Pancreas (tissue), 10 donors: ENCODE measurements at regions not wholly inside any gene's neighbourhood (a gene's known extent, or its start where the extent isn't known, plus 50 kb on each side); places are given as distances from the start of the nearest gene placed in this dataset.
"Not testable (repeated sequence)": the region's sequence is repeated elsewhere in the genome, so short reads cannot be mapped to it uniquely, and the experiment has no call there.

Source experiments
- ATAC-seq, 4 donors: fragments of 200-7000 bp; cut with Tn5 transposase; one replicate each; pipeline versions ENCODE4 v1.8.0 to v1.9.1; 2020; ENCODE audit warnings: mild to moderate bottlenecking in 4 of 4, moderate library complexity in 4 of 4
- DNase-seq, 6 donors: peaks; one replicate each; pipeline ENCODE4 v3.0.0-alpha.2; 2020
- FAIRE-seq: peaks from 2 replicates; lab custom pipeline; 2012; peaks lifted over from hg19 to GRCh38; lab: Jason Lieb, UNC
- H3K27ac ChIP-seq, 4 donors: fragments of 200-600 bp; sonication (generic); 1 replicate in 3 of 4; 2 replicates in 1 of 4; pipeline versions ENCODE4 v1.5.0 to v1.8.0; 2020
- H3K27me3 ChIP-seq, 4 donors: fragments of 200-600 bp; one replicate each; pipeline ENCODE4 v1.8.0; 2021
- H3K36me3 ChIP-seq, 3 donors: fragments of 200-600 bp; sonication (generic) in 1 of 3; one replicate each; pipeline versions ENCODE4 v1.5.0 to v1.8.0; 2020 to 2021
- H3K4me1 ChIP-seq, 3 donors: fragments of 200-600 bp; one replicate each; pipeline ENCODE4 v1.8.0; 2021
- H3K4me3 ChIP-seq, 4 donors: fragments of 200-600 bp; sonication (generic) in 2 of 4; one replicate each; pipeline versions ENCODE4 v1.5.0 to v1.8.0; 2020 to 2021
- H3K9me3 ChIP-seq, 4 donors: fragments of 200-600 bp; one replicate each; pipeline ENCODE4 v1.8.0; 2021
- CTCF ChIP-seq, 4 donors: fragments of 200-600 bp; sonication (generic) in 3 of 4; IDR thresholded peaks; one replicate each; pipeline versions ENCODE4 v1.5.0 to v1.8.0; 2021; ENCODE audit warnings: antibody characterized with exemption in 4 of 4
- WGBS, 2 donors: extraction: QIAGEN DNeasy Blood & Tissue Kit; methylation state at CpG; one replicate each; pipeline ENCODE4 v1.1.7; 2013; 5-methylcytosine and 5-hydroxymethylcytosine counted together
- intact Hi-C, 3 donors: fragments of 100-400 bp; cut with DNase I; formaldehyde crosslinking; loops; one replicate each; pipeline versions ENCODE4 v1.11.1 to v1.14.2; 2022
- donor health status: healthy with polysubstance abuse.
- donor health status: DM: no; HTN: no; CAD: no; lungs with moderate emphysema.
- donor health status: DM: no; HTN: no; CAD: no.
- donor health status: control.
- donor health status: control.
- donor health status: Bipolar disorder and iron deficiency.
- donor health status: DM: yes; HTN: yes; CAD: no.
- donor health status: DM: no; HTN: no; CAD: no.
- donor health status: DM: no; HTN: no; CAD: no.
- donor health status: DM: yes; HTN: yes; CAD: no.

GRCh38 chr9:90505695-90506094 lies 136.9 kb downstream of the DIRAS2 start:
- no peak for TF ChIP-seq CTCF (IDR thresholded peaks at IDR 0.05)
- no peak for DNase-seq
- Histone ChIP-seq H3K27me3 (no peaks in the 10 kb centered on the region), H3K4me1 (no peaks in the 10 kb centered on the region), H3K36me3 (no peaks in the 10 kb centered on the region), H3K9me3 (no peaks in the 10 kb centered on the region), H3K4me3 (no peak overlapping the region), H3K27ac (no peak overlapping the region)
- intact Hi-C loops: no loop called here
- ATAC-seq: no peak
- FAIRE-seq: no peak
- WGBS, 2 donors: 88 to 92% methylated on average over 1 of the region's 1 CpG

GRCh38 chr9:90506402-90506801 lies 136.2 kb downstream of the DIRAS2 start:
- WGBS, 2 donors: 87 to 91% methylated on average over 4 of the region's 4 CpGs
- H3K27ac ChIP-seq, intact Hi-C loops, H3K9me3 ChIP-seq, H3K27me3 ChIP-seq, DNase-seq, ATAC-seq, H3K4me3 ChIP-seq, H3K36me3 ChIP-seq, FAIRE-seq, H3K4me1 ChIP-seq: not testable (repeated sequence)

DNA sequence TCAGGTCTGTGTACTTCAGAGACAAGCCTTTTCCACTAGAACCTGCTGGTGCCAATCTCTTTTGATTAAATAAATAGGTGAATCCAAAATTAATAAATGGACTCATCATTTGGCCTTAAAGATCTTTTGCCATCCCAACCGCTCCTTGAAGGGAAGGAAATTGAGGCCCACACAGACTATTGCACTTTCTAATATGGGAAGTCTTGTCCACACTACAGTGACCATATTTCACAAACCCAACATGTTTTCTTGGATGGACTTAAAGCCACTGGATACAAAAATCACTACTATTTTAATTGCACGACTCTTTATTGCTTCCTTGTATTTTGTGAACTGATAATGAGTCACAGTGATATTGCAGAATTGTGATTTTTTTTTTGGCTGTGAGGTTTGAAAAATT lies 135.0 kb downstream of the DIRAS2 start:
- no peak for FAIRE-seq
- H3K27ac ChIP-seq: no peak overlapping the region

DNA sequence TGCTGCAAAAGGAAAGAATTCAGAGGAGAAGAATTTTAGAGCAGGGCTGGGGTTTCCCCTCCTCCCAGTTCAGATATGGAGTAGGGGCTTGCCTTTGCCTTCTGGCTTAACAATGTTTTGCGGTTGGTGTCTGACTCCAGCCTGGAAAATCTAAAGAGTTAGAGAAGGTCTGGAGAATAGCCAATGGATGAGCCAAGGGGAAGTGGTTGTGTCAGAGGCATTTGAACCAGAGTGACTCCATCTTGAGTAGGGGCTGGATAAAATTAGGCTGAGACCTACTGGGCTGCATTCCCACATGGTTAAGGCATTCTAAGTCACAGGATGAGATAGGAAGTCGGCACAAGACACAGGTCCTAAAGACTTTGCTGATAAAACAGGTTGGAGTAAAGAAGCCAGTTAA lies 133.7 kb downstream of the DIRAS2 start:
- no peak for TF ChIP-seq CTCF (IDR thresholded peaks at IDR 0.05)
- Histone ChIP-seq H3K36me3 (no peaks in the 10 kb centered on the region), H3K4me1 (no peaks in the 10 kb centered on the region), H3K27me3 (no peaks in the 10 kb centered on the region), H3K4me3 (no peak overlapping the region), H3K27ac (no peak overlapping the region), H3K9me3 (no peaks in the 10 kb centered on the region)
- WGBS, 2 donors: 81 to 87% methylated on average over 2 of the region's 2 CpGs
- no peak for FAIRE-seq
- no peak for DNase-seq
- no peak for ATAC-seq
- intact Hi-C loops: no loop called here

More for the DNA sequence above, 135.0 kb downstream of the DIRAS2 start:
- Histone ChIP-seq H3K4me3 (no peak overlapping the region), H3K27me3 (no peaks in the 10 kb centered on the region), H3K36me3 (no peaks in the 10 kb centered on the region), H3K9me3 (no peaks in the 10 kb centered on the region), H3K4me1 (no peaks in the 10 kb centered on the region)
- 80 to 82% methylated on average over 2 of the region's 2 CpGs for WGBS, 2 donors
- intact Hi-C loops: no loop called here
- DNase-seq: no peak
- no peak for ATAC-seq
- no peak for TF ChIP-seq CTCF (IDR thresholded peaks at IDR 0.05)

DNA sequence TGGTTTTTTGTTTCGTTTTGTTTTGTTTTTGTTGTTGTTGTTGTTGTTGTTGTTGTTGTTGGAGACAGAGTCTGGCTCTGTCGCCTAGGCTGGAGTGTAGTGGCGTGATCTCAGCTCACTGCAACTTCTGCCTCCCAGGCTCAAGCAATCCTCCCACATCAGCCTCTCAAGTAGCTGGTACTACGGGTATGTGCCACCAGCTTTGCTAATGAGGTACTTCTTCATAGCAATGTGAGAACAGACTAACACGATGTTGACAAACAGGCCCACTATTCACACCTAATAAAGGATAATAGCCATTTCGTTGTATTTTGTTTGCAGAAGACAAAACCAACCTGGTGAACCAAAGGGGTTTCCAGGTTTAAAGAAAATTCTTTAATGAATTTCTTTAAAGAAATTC lies 130.9 kb downstream of the DIRAS2 start:
- H3K27ac ChIP-seq: no peak overlapping the region
- FAIRE-seq: no peak
- no peak for TF ChIP-seq CTCF (IDR thresholded peaks at IDR 0.05)
- no peaks in the 10 kb centered on the region for H3K4me1 ChIP-seq
- no peaks in the 10 kb centered on the region for H3K9me3 ChIP-seq
- H3K36me3 ChIP-seq: no peaks in the 10 kb centered on the region
- DNase-seq: no peak
- 74 to 78% methylated on average over 6 of the region's 6 CpGs for WGBS, 2 donors
- no peaks in the 10 kb centered on the region for H3K27me3 ChIP-seq
- intact Hi-C loops: no loop called here
- no peak overlapping the region for H3K4me3 ChIP-seq
- no peak for ATAC-seq

DNA sequence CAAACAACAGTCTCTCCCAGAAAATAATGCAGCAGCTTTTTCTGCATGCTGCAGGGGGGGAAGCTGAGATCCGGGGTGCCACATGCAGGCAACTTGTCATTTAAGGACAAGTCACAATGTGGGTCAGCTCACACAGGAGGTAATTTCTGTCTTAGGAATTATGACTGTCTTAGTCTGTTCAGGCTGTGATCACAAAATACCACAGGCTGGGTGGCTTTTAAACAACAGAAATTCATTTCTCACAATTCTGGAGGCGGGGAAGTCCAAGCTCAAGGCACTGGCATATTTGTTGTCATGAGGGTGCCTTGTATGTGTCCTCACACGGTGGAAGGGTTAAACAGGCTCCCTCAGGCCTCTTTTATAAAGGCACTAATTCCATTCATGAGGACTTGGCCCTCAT lies 127.7 kb downstream of the DIRAS2 start:
- H3K36me3 ChIP-seq: no peaks in the 10 kb centered on the region
- H3K27me3 ChIP-seq: no peaks in the 10 kb centered on the region
- DNase-seq (no peak), FAIRE-seq (no peak), ATAC-seq (no peak)
- 84 to 87% methylated on average over 3 of the region's 3 CpGs for WGBS, 2 donors
- no peak overlapping the region for H3K27ac ChIP-seq
- no peaks in the 10 kb centered on the region for H3K4me1 ChIP-seq
- H3K4me3 ChIP-seq: no peak overlapping the region
- H3K9me3 ChIP-seq: no peaks in the 10 kb centered on the region
- TF ChIP-seq CTCF (IDR thresholded peaks at IDR 0.05): no peak
- intact Hi-C loops: no loop called here
